ENCODE measurements at regions not wholly inside any gene's neighbourhood (a gene's known extent, or its start where the extent isn't known, plus 50 kb on each side); places are given as distances from the start of the nearest gene placed in this dataset.

DNA sequence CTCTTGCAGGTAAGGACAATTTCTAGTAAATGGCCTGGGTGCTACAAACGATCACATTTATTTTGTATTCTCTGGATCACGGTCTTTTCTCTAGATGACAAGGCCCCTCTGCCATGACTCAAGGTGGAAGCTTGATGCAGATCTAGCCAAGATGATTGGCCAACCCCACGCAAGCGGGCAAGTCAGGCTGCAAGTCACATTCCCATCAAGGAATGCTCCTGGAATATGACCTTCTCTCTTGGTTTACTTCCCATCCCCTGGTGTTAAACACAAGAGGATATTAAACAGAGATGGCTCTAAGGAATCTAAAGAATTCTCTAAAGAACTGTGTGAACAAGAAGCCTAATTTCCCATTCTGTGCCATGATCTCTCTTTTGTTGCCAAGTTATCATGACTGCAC is 97.3 kb upstream of the SERPINE2 start:
- TF ChIP-seq, protein P1, sequence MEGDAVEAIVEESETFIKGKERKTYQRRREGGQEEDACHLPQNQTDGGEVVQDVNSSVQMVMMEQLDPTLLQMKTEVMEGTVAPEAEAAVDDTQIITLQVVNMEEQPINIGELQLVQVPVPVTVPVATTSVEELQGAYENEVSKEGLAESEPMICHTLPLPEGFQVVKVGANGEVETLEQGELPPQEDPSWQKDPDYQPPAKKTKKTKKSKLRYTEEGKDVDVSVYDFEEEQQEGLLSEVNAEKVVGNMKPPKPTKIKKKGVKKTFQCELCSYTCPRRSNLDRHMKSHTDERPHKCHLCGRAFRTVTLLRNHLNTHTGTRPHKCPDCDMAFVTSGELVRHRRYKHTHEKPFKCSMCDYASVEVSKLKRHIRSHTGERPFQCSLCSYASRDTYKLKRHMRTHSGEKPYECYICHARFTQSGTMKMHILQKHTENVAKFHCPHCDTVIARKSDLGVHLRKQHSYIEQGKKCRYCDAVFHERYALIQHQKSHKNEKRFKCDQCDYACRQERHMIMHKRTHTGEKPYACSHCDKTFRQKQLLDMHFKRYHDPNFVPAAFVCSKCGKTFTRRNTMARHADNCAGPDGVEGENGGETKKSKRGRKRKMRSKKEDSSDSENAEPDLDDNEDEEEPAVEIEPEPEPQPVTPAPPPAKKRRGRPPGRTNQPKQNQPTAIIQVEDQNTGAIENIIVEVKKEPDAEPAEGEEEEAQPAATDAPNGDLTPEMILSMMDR (conservative IDR thresholded peaks at IDR 0.05; ENCODE audit: low read length) = no peak
- H3K4me3 ChIP-seq (ENCODE audit: low read length) = no peak overlapping the region
- peak; percentile 85 for DNase-seq (ENCODE audit: low read depth)

DNA sequence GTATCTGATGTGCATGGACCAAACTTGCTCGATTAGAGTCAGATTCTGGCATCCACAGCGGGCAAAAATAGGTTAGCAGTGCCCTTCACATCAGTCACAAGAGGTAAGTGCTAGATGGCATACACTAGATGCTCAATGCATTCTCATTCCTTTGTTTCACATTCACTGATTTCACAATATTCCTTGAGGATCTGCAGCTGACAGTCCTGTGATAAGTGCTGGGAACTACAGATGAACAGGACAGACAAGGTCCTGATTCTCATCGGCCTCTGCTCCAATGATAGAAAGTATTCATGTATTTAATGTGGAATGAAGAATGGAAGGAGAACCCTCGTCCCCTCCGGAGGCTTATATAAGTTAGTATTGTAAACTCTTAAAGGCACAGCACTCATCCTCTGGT is 96.8 kb upstream of the SERPINE2 start:
- TF ChIP-seq, protein P1 (conservative IDR thresholded peaks at IDR 0.05; ENCODE audit: low read length) = no peak
- no peak for DNase-seq (ENCODE audit: low read depth)

DNA sequence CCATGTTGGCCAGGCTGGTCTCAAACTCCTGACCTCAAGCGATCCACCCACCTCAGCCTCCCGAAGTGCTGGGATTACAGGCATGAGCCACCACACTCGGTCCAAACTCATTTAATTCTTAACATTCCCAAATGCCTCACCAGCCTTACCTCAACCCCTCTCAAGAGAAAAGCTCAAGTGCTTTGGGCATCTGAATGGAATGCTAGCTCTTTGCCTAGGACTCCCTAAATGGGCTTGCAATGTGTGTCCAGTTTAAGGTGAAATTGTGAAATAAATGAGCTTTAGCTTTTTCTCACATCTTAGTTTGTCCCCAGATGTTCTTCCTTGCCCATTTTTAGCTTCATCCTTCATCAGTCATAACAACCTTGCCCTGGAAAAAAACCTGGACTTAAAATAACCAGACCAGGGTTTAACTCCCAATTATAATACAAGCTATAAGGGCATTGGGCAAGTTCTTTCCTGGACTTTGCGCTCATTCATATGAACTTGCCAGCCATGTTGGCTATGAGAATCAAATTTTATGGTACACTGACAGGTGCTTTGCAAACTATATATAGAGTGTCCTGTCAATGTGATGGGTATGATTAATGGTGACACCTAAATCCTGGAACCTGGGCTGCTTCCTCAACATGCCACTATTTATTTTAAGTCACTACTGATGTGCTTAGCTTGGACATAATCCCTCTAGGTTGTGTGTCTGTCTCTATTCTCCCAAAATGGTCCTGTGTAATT is 95.1 kb upstream of the SERPINE2 start:
- TF ChIP-seq, protein P1 (conservative IDR thresholded peaks at IDR 0.05; ENCODE audit: low read length) = no peak
- no peak overlapping the region for H3K4me3 ChIP-seq (ENCODE audit: low read length)
- peak; percentile 95 for DNase-seq (ENCODE audit: low read depth)

More for the DNA sequence above, 96.8 kb upstream of the SERPINE2 start:
- H3K4me3 ChIP-seq (ENCODE audit: low read length) = no peak overlapping the region

DNA sequence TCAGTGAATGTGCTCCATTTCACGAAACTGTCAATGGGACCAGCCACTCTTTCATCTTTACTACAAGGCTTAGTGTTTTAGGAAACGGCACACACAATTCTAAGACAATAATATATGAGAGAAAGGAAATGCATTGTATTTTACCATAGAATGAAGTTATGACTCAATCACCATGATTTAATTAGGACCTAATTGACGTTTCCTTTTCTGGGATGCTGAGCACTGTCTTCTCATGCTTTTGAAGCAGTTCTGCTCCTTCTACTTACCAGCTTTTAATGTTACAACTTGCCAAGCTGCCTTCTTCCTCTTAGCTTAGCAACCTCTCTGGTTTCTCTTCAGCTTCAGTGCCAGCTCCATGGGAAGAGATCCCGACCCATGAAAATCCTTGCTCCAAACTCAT is 94.3 kb upstream of the SERPINE2 start:
- TF ChIP-seq, protein P1 (conservative IDR thresholded peaks at IDR 0.05; ENCODE audit: low read length) = no peak
- no peak for DNase-seq (ENCODE audit: low read depth)
- H3K4me3 ChIP-seq (ENCODE audit: low read length) = no peak overlapping the region

DNA sequence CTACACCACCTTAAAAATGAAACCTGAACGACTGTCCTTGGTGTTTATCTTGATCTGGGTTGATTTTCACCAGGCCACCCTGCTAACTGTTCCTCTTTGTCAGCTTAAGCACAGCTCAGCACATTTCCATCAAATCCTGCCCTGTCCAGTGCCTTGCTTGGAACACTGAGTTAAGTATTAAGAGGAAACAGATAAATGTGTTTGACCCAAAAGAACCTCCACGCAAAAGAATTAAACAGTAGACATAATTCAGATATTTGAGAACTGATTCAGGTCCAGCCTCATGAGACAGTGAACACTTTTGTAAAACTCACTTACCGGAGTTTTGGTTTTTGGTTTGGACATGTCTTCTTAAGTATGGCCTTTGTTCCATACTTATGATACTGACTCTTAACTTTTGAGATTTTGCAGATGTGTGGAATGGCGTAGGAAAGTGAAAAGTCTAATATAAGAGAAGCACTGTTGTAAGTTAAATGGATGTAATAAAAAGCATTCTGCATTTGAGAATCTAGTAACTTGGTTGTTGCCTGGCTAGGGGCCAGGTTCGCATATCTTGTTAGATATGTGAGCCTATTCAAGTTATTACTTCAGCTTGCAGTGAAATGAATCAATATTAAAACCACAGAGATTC is 88.9 kb upstream of the SERPINE2 start:
- DNase-seq (ENCODE audit: low read depth) = peak; percentile 64
- no peak overlapping the region for H3K4me3 ChIP-seq (ENCODE audit: low read length)
- TF ChIP-seq, protein P1 (conservative IDR thresholded peaks at IDR 0.05; ENCODE audit: low read length) = no peak

DNA sequence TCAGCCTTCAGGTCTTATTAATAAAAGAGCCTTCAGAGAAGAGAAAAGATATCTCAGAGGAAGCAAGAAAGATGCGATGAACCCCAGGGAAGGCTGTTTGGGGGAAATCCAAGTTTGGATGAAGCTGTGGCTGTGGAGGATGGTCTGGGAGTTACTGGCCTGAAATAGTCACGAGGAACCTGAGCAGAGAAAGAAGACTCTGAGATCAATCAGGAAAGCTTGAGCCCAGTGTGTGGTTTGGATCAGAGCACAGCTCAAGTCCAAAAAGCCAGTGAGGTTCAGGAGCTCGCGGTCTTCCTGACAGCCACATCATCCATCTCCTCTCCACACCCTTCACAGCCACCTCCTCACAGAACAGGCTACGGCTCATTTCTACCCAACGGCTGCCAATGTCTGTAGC is 87.4 kb upstream of the SERPINE2 start:
- DNase-seq (ENCODE audit: low read depth) = peak; percentile 64
- TF ChIP-seq, protein P1 (conservative IDR thresholded peaks at IDR 0.05; ENCODE audit: low read length) = no peak
- no peak overlapping the region for H3K4me3 ChIP-seq (ENCODE audit: low read length)

DNA sequence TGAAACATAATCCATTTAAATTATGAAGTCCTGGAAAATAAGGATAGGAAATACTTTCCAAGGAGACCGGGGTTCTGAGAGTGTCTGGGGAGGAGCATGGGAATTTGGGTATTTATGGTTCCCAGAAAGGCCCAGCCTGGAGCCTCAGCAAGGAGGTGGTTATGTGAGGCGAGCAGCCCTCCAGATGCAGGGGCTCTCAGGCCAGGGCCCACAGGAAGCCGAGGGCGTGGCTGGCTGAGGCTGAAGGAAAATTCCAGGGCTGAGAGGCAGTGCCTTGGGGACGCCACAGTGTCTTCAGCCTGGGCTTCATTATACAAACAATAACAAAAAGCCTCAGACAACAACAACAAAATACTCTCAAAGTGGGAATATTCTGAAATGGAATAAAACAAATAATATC is 86.9 kb upstream of the SERPINE2 start:
- H3K4me3 ChIP-seq (ENCODE audit: low read length) = no peak overlapping the region
- TF ChIP-seq, protein P1 (conservative IDR thresholded peaks at IDR 0.05; ENCODE audit: low read length) = no peak
- peak; percentile 55 for DNase-seq (ENCODE audit: low read depth)

Measured in AG10803 (cell line).